ENCODE measurements at regions not wholly inside any gene's neighbourhood (a gene's known extent, or its start where the extent isn't known, plus 50 kb on each side); places are given as distances from the start of the nearest gene placed in this dataset.

- Mint-ChIP-seq H3K9me3 (peaks cover 1% of the 10 kb centered on the region), H3K36me3 (no peaks in the 10 kb centered on the region), H3K4me1 (no peaks in the 10 kb centered on the region), H3K27me3 (peaks cover 1% of the 10 kb centered on the region), H3K4me3 (no peak overlapping the region), H3K27ac (no peak overlapping the region)
- DNase-seq (ENCODE audit: low spot score in 2 of 2) (no peak), ATAC-seq (ENCODE audit: low read depth) (no peak)
These were observed 193.2 kb downstream of the TGFB2 start for GRCh38 chr1:218538341-218538740.

GRCh38 chr1:218546314-218546713 lies 201.2 kb downstream of the TGFB2 start:
- no peaks in the 10 kb centered on the region for H3K9me3 Mint-ChIP-seq
- H3K4me1 Mint-ChIP-seq: no peaks in the 10 kb centered on the region
- peaks cover 4% of the 10 kb centered on the region for H3K27me3 Mint-ChIP-seq
- ATAC-seq (ENCODE audit: low read depth) (no peak), DNase-seq (ENCODE audit: low spot score in 2 of 2) (no peak)
- H3K4me3 Mint-ChIP-seq: no peak overlapping the region
- no peaks in the 10 kb centered on the region for H3K36me3 Mint-ChIP-seq
- H3K27ac Mint-ChIP-seq: no peak overlapping the region

DNA sequence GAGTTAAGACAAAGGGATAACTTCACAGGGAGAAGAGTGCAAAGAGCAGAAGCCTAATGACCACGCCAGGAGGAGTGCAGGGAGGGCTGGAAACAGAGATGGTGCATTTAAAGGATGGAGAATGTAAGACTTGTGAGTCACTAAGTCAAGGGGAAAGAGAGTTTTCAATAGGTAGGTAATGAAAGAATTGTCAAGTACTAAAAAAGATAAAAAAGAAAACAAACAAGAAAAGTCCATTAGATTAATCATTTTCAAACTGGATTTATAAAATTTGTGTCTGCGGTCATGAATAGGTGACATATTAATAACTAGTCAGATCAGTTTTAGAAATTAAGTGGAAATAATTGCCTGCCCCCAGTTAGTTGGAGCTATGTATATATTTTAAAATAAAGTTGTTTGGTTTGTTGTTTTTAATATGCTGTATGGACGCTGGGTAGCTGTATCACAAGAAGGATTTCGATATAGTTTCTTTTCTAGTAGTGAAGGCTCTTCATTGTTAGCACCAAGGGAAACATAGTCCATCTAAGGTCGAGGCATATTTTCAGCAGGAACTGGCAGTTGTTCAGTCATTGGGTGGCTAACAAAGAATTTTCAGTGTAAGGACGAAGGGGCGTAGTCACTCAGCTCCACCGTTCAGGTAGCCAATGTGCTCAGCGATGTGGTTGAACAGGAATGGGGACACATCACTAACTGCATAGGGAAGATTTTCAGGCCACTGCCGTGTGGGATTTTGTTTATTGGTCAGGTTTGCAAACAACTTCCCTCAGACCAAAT lies 203.0 kb downstream of the TGFB2 start:
- ATAC-seq (ENCODE audit: low read depth) (no peak), DNase-seq (ENCODE audit: low spot score in 2 of 2) (no peak)
- Mint-ChIP-seq H3K9me3 (no peaks in the 10 kb centered on the region), H3K4me1 (no peaks in the 10 kb centered on the region), H3K27ac (no peak overlapping the region), H3K4me3 (no peak overlapping the region), H3K36me3 (no peaks in the 10 kb centered on the region), H3K27me3 (peaks cover 4% of the 10 kb centered on the region)

- Mint-ChIP-seq H3K27me3 (peaks cover 5% of the 10 kb centered on the region), H3K4me1 (no peaks in the 10 kb centered on the region), H3K9me3 (no peaks in the 10 kb centered on the region), H3K27ac (no peak overlapping the region), H3K36me3 (no peaks in the 10 kb centered on the region), H3K4me3 (no peak overlapping the region)
- DNase-seq (ENCODE audit: low spot score in 2 of 2) (no peak), ATAC-seq (ENCODE audit: low read depth) (no peak)
These were observed 203.6 kb downstream of the TGFB2 start for GRCh38 chr1:218548764-218549163.

DNA sequence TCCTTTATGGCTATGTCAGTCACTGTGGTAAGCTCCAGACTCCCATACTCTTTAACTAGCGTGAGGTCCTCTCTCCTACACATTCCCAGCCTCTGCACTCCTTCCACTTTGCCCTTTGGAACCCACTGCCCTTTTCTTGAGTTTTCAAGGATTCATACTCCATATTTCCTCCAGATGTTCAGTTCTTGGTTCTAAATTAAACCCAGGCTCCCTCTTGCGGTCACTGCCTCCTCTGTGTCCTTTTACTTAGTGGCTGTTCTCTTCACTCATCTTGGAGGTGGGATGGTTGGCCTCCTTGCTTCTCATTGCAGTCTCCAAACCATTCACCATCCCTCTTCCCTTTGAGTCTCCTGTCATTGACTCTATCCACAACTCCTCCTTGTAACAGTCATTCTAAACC lies 208.1 kb downstream of the TGFB2 start:
- no peak for DNase-seq (ENCODE audit: low spot score in 2 of 2)
- H3K27ac Mint-ChIP-seq: no peak overlapping the region

DNA sequence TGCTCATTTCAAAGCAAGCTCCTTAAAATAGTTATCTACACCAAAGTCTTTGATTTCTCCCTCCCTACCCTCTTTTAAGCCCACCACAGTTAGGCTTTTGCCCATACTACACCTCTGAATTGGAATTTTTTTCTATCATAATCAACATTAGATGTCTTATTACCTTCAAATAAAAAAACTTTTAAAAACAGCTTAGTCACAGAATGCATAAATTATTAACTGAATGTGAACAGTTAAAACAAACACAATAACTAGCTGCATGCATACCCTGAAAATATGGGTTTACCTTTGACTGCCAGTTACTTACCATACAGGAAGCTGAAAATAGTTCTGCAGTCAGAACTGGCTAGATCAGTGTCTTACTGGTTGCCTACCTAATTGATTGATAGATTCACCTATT lies 210.9 kb downstream of the TGFB2 start:
- no peaks in the 10 kb centered on the region for H3K4me1 Mint-ChIP-seq
- no peaks in the 10 kb centered on the region for H3K9me3 Mint-ChIP-seq
- H3K27me3 Mint-ChIP-seq: peaks cover 5% of the 10 kb centered on the region
- DNase-seq (ENCODE audit: low spot score in 2 of 2) (no peak), ATAC-seq (ENCODE audit: low read depth) (no peak)
- H3K36me3 Mint-ChIP-seq: no peaks in the 10 kb centered on the region
- no peak overlapping the region for H3K4me3 Mint-ChIP-seq
- no peak overlapping the region for H3K27ac Mint-ChIP-seq

More for the DNA sequence above, 208.1 kb downstream of the TGFB2 start:
- no peak overlapping the region for H3K4me3 Mint-ChIP-seq
- H3K9me3 Mint-ChIP-seq: no peaks in the 10 kb centered on the region
- no peaks in the 10 kb centered on the region for H3K36me3 Mint-ChIP-seq
- no peaks in the 10 kb centered on the region for H3K4me1 Mint-ChIP-seq
- ATAC-seq (ENCODE audit: low read depth): no peak
- peaks cover 5% of the 10 kb centered on the region for H3K27me3 Mint-ChIP-seq

GRCh38 chr1:218557731-218558130 lies 212.6 kb downstream of the TGFB2 start:
- H3K36me3 Mint-ChIP-seq: no peaks in the 10 kb centered on the region
- H3K9me3 Mint-ChIP-seq: no peaks in the 10 kb centered on the region
- ATAC-seq (ENCODE audit: low read depth) (no peak), DNase-seq (ENCODE audit: low spot score in 2 of 2) (no peak)
- no peak overlapping the region for H3K4me3 Mint-ChIP-seq
- peaks cover 5% of the 10 kb centered on the region for H3K27me3 Mint-ChIP-seq
- H3K4me1 Mint-ChIP-seq: no peaks in the 10 kb centered on the region
- H3K27ac Mint-ChIP-seq: no peak overlapping the region

DNA sequence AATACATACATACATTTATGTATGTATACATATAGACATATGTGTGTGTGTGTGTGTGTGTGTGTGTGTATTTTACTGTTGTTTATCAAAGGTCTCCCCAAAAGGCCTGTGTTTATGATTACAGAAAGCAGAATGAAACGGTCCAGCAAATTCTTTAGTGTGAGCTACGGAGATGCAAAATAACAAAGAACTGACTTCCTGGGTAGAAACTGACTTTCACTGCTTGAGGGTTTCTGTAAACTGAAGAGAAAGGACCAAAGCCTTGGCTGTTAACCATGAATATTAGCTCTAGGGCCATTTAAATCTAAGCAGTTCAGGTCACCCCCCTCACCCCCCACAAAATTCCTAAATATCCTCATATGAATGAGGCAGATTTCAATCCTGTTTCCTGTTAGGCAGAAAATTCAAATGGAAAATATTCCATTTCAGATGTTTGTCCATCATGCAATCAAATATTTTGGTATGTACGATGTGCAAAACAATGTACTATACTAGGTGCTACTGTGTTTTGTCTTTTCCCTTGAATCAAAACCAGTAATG lies 213.2 kb downstream of the TGFB2 start:
- Mint-ChIP-seq H3K4me1 (no peaks in the 10 kb centered on the region), H3K27me3 (peaks cover 5% of the 10 kb centered on the region), H3K36me3 (no peaks in the 10 kb centered on the region), H3K27ac (no peak overlapping the region), H3K9me3 (no peaks in the 10 kb centered on the region), H3K4me3 (no peak overlapping the region)
- ATAC-seq (ENCODE audit: low read depth): no peak
- no peak for DNase-seq (ENCODE audit: low spot score in 2 of 2)

DNA sequence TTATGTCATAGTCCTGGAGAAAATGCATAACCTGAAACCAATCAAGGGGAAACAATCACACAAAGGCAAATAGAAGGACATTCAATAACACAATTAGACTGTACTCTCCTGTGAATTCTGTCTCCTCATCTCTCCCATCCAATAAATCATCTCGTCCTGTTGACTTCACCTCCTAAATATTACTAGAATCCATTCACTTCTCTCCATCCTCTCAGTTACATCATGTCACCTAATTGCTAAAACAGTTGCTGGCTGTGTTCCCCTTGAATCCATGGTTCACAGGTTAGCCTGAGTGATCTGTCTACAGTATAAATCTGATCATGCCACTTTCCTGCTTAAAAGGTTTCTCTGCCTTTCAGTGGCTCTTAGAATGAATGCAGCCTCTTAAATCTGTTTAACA lies 220.2 kb downstream of the TGFB2 start:
- H3K9me3 Mint-ChIP-seq: no peaks in the 10 kb centered on the region
- no peak overlapping the region for H3K27ac Mint-ChIP-seq
- ATAC-seq (ENCODE audit: low read depth) (no peak), DNase-seq (ENCODE audit: low spot score in 2 of 2) (no peak)
- H3K36me3 Mint-ChIP-seq: no peaks in the 10 kb centered on the region
- H3K4me1 Mint-ChIP-seq: peaks cover 2% of the 10 kb centered on the region
- no peak overlapping the region for H3K4me3 Mint-ChIP-seq
- no peaks in the 10 kb centered on the region for H3K27me3 Mint-ChIP-seq

- no peak overlapping the region for H3K4me3 Mint-ChIP-seq
- no peak overlapping the region for H3K27ac Mint-ChIP-seq
- H3K9me3 Mint-ChIP-seq: no peaks in the 10 kb centered on the region
- DNase-seq (ENCODE audit: low spot score in 2 of 2) (no peak), ATAC-seq (ENCODE audit: low read depth) (no peak)
- H3K27me3 Mint-ChIP-seq: no peaks in the 10 kb centered on the region
- H3K4me1 Mint-ChIP-seq: peaks cover 2% of the 10 kb centered on the region
- no peaks in the 10 kb centered on the region for H3K36me3 Mint-ChIP-seq
These were observed 223.9 kb downstream of the TGFB2 start for GRCh38 chr1:218568962-218569550.

- peaks cover 2% of the 10 kb centered on the region for H3K4me1 Mint-ChIP-seq
- H3K27me3 Mint-ChIP-seq: peaks cover 1% of the 10 kb centered on the region
- ATAC-seq (ENCODE audit: low read depth): no peak
- DNase-seq (ENCODE audit: low spot score in 2 of 2): no peak
- no peak overlapping the region for H3K27ac Mint-ChIP-seq
- H3K9me3 Mint-ChIP-seq: peaks cover 2% of the 10 kb centered on the region
- H3K36me3 Mint-ChIP-seq: no peaks in the 10 kb centered on the region
- no peak overlapping the region for H3K4me3 Mint-ChIP-seq
These were observed 225.3 kb downstream of the TGFB2 start for GRCh38 chr1:218570456-218570855.

DNA sequence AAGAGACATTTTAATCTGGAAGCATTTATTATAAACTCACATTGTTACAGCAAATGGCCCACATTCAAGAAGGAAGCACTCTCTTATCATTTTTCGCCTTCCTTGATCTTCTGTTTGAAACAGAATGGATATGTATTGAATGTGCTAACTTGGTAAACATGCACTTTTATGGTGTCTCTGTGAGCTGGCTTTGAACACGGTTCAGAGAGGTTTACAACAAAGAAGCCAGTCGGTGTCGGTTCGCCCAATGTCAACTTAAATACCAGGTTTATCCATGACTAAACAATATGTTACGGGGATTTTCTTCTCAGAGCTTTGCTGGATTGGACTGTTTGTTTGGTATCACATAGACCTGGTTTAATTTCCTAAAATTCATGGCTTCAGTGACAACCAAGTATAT lies 226.4 kb downstream of the TGFB2 start:
- H3K27ac Mint-ChIP-seq: no peak overlapping the region
- no peak for DNase-seq (ENCODE audit: low spot score in 2 of 2)
- H3K4me1 Mint-ChIP-seq: peaks cover 2% of the 10 kb centered on the region
- no peak overlapping the region for H3K4me3 Mint-ChIP-seq
- peaks cover 1% of the 10 kb centered on the region for H3K27me3 Mint-ChIP-seq
- no peaks in the 10 kb centered on the region for H3K36me3 Mint-ChIP-seq
- peaks cover 2% of the 10 kb centered on the region for H3K9me3 Mint-ChIP-seq
- no peak for ATAC-seq (ENCODE audit: low read depth)

DNA sequence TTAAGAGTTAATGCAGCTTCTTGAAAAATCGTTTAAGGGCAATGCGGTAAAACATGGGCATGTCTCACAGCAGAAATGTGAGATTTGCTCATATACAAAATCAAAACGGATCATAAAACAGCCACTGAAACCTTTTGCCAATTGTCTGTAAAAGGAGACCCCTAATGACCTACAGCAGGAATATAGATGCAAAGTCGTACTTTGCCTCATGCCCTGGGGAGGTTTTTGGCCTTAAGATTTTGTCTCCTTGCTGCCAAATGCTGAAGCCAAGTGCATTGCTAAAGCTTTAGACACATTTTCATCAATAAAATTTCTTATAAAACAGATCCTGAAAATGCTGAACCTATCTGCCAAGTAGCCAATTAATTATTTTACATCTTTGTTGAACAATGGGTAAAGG lies 226.9 kb downstream of the TGFB2 start:
- H3K4me1 Mint-ChIP-seq: peaks cover 2% of the 10 kb centered on the region
- H3K27ac Mint-ChIP-seq: no peak overlapping the region

GRCh38 chr1:218573925-218574324 lies 228.8 kb downstream of the TGFB2 start:
- H3K27ac Mint-ChIP-seq: no peak overlapping the region
- no peak for DNase-seq (ENCODE audit: low spot score in 2 of 2)
- H3K4me1 Mint-ChIP-seq: no peaks in the 10 kb centered on the region
- H3K9me3 Mint-ChIP-seq: peaks cover 2% of the 10 kb centered on the region
- ATAC-seq (ENCODE audit: low read depth): no peak
- H3K36me3 Mint-ChIP-seq: no peaks in the 10 kb centered on the region
- peaks cover 1% of the 10 kb centered on the region for H3K27me3 Mint-ChIP-seq
- H3K4me3 Mint-ChIP-seq: no peak overlapping the region

More for the DNA sequence above, 226.9 kb downstream of the TGFB2 start:
- Mint-ChIP-seq H3K4me3 (no peak overlapping the region), H3K36me3 (no peaks in the 10 kb centered on the region), H3K27me3 (peaks cover 1% of the 10 kb centered on the region), H3K9me3 (peaks cover 2% of the 10 kb centered on the region)
- ATAC-seq (ENCODE audit: low read depth): no peak
- DNase-seq (ENCODE audit: low spot score in 2 of 2): no peak

DNA sequence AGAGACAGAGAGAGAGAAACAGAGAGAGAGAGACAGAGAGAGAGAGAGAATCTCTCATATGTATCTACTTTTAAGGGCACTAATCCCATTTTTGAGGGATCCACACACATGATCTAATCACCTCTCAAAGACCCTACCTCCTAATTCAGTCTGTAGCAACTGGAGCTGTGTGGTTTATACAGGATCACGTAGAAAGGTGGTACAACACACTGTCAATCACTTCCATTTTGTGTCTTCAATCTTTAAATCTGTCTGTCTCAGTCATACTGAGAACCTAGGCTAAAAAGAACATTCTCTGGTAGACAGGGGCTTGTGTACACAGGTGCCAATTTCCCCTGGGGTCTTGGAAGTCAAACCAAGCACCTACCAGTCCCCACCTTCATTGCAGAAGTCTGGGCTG lies 229.9 kb downstream of the TGFB2 start:
- Mint-ChIP-seq H3K9me3 (peaks cover 2% of the 10 kb centered on the region), H3K27ac (no peak overlapping the region), H3K36me3 (no peaks in the 10 kb centered on the region), H3K4me1 (no peaks in the 10 kb centered on the region), H3K27me3 (peaks cover 1% of the 10 kb centered on the region), H3K4me3 (no peak overlapping the region)
- no peak for DNase-seq (ENCODE audit: low spot score in 2 of 2)
- no peak for ATAC-seq (ENCODE audit: low read depth)

Data from memory B cell (primary cell).